IPS-18a (cell line): ENCODE measurements at regions not wholly inside any gene's neighbourhood (a gene's known extent, or its start where the extent isn't known, plus 50 kb on each side); places are given as distances from the start of the nearest gene placed in this dataset.

Experiments
- H3K27ac ChIP-seq: one replicate; pipeline ENCODE4 v1.5.1; 2013; ENCODE audit warnings: low read length
- H3K27me3 ChIP-seq: one replicate; pipeline ENCODE4 v1.6.1; 2013; ENCODE audit warnings: mild to moderate bottlenecking, low read length; ENCODE audit not compliant: control insufficient read depth, insufficient read depth
- H3K36me3 ChIP-seq: one replicate; pipeline ENCODE4 v1.6.1; 2013; ENCODE audit warnings: low read depth, low read length; ENCODE audit not compliant: control insufficient read depth
- H3K4me1 ChIP-seq: one replicate; pipeline ENCODE4 v1.6.1; 2013; ENCODE audit warnings: low read depth, low read length; ENCODE audit not compliant: control insufficient read depth
- H3K4me3 ChIP-seq: one replicate; pipeline ENCODE4 v1.5.1; 2013; ENCODE audit warnings: low read length
- H3K9ac ChIP-seq: one replicate; pipeline ENCODE4 v1.6.1; 2013; ENCODE audit warnings: mild to moderate bottlenecking, low read length, moderate library complexity
- H3K9me3 ChIP-seq: one replicate; pipeline ENCODE4 v1.6.1; 2013; ENCODE audit warnings: low read depth, low read length; ENCODE audit not compliant: control insufficient read depth

- no peaks in the 10 kb centered on the region for H3K4me1 ChIP-seq
- H3K27me3 ChIP-seq: no peaks in the 10 kb centered on the region
- no peak overlapping the region for H3K9ac ChIP-seq
- no peak overlapping the region for H3K27ac ChIP-seq
- H3K9me3 ChIP-seq: peaks cover 6% of the 10 kb centered on the region
- H3K36me3 ChIP-seq: no peaks in the 10 kb centered on the region
- H3K4me3 ChIP-seq: no peak overlapping the region
Measured at GRCh38 chr2:160635488-160635887, 141.9 kb upstream of the RBMS1 start.

GRCh38 chr2:160639472-160639871 lies 145.9 kb upstream of the RBMS1 start:
- Histone ChIP-seq H3K27me3 (no peaks in the 10 kb centered on the region), H3K27ac (no peak overlapping the region), H3K4me1 (no peaks in the 10 kb centered on the region), H3K36me3 (no peaks in the 10 kb centered on the region), H3K9me3 (peaks cover 6% of the 10 kb centered on the region), H3K9ac (no peak overlapping the region), H3K4me3 (no peak overlapping the region)

GRCh38 chr2:160646684-160647444 lies 153.3 kb upstream of the RBMS1 start:
- peaks cover 11% of the 10 kb centered on the region for H3K4me1 ChIP-seq

GRCh38 chr2:160647967-160648685 lies 154.5 kb upstream of the RBMS1 start:
- Histone ChIP-seq H3K27ac (no peak overlapping the region), H3K9me3 (no peaks in the 10 kb centered on the region), H3K4me3 (no peak overlapping the region), H3K36me3 (no peaks in the 10 kb centered on the region), H3K9ac (no peak overlapping the region), H3K27me3 (no peaks in the 10 kb centered on the region), H3K4me1 (peaks cover 11% of the 10 kb centered on the region)

More at GRCh38 chr2:160646684-160647444, 153.3 kb upstream of the RBMS1 start:
- Histone ChIP-seq H3K27me3 (no peaks in the 10 kb centered on the region), H3K4me3 (no peak overlapping the region), H3K9ac (no peak overlapping the region), H3K36me3 (no peaks in the 10 kb centered on the region), H3K9me3 (no peaks in the 10 kb centered on the region), H3K27ac (no peak overlapping the region)

- Histone ChIP-seq H3K4me3 (no peak overlapping the region), H3K27me3 (no peaks in the 10 kb centered on the region), H3K9ac (no peak overlapping the region), H3K27ac (no peak overlapping the region), H3K4me1 (peaks cover 11% of the 10 kb centered on the region), H3K36me3 (no peaks in the 10 kb centered on the region), H3K9me3 (no peaks in the 10 kb centered on the region)
Measured at GRCh38 chr2:160649698-160650097, 156.1 kb upstream of the RBMS1 start.

- Histone ChIP-seq H3K9ac (no peak overlapping the region), H3K36me3 (no peaks in the 10 kb centered on the region), H3K9me3 (no peaks in the 10 kb centered on the region), H3K4me1 (peaks cover 11% of the 10 kb centered on the region), H3K4me3 (no peak overlapping the region), H3K27ac (no peak overlapping the region), H3K27me3 (no peaks in the 10 kb centered on the region)
Measured at GRCh38 chr2:160650196-160651118, 156.8 kb upstream of the RBMS1 start.

- H3K9me3 ChIP-seq: no peaks in the 10 kb centered on the region
- H3K27me3 ChIP-seq: no peaks in the 10 kb centered on the region
- H3K9ac ChIP-seq: no peak overlapping the region
- no peaks in the 10 kb centered on the region for H3K36me3 ChIP-seq
- peaks cover 10% of the 10 kb centered on the region for H3K4me1 ChIP-seq
- H3K27ac ChIP-seq: no peak overlapping the region
- no peak overlapping the region for H3K4me3 ChIP-seq
Measured at GRCh38 chr2:160651416-160652200, 158.0 kb upstream of the RBMS1 start.

- H3K9ac ChIP-seq: no peak overlapping the region
- H3K4me1 ChIP-seq: peaks cover 3% of the 10 kb centered on the region
- H3K9me3 ChIP-seq: no peaks in the 10 kb centered on the region
- H3K4me3 ChIP-seq: no peak overlapping the region
- H3K27ac ChIP-seq: no peak overlapping the region
- H3K36me3 ChIP-seq: no peaks in the 10 kb centered on the region
- H3K27me3 ChIP-seq: no peaks in the 10 kb centered on the region
Measured at GRCh38 chr2:160652236-160652635, 158.6 kb upstream of the RBMS1 start.

GRCh38 chr2:160657196-160657595 lies 163.6 kb upstream of the RBMS1 start:
- no peaks in the 10 kb centered on the region for H3K36me3 ChIP-seq

GRCh38 chr2:160658851-160659250 lies 165.2 kb upstream of the RBMS1 start:
- Histone ChIP-seq H3K4me3 (no peak overlapping the region), H3K9ac (no peak overlapping the region), H3K27ac (no peak overlapping the region), H3K9me3 (no peaks in the 10 kb centered on the region), H3K36me3 (no peaks in the 10 kb centered on the region), H3K4me1 (no peaks in the 10 kb centered on the region), H3K27me3 (no peaks in the 10 kb centered on the region)

More at GRCh38 chr2:160657196-160657595, 163.6 kb upstream of the RBMS1 start:
- Histone ChIP-seq H3K27ac (no peak overlapping the region), H3K4me1 (no peaks in the 10 kb centered on the region), H3K9me3 (no peaks in the 10 kb centered on the region), H3K4me3 (no peak overlapping the region), H3K27me3 (no peaks in the 10 kb centered on the region), H3K9ac (no peak overlapping the region)

GRCh38 chr2:160660741-160661140 lies 167.1 kb upstream of the RBMS1 start:
- H3K9ac ChIP-seq: no peak overlapping the region
- no peaks in the 10 kb centered on the region for H3K27me3 ChIP-seq
- no peak overlapping the region for H3K27ac ChIP-seq
- no peaks in the 10 kb centered on the region for H3K36me3 ChIP-seq
- H3K4me3 ChIP-seq: no peak overlapping the region
- H3K4me1 ChIP-seq: no peaks in the 10 kb centered on the region
- H3K9me3 ChIP-seq: no peaks in the 10 kb centered on the region
